Dendritic cell treated with granulocyte-macrophage colony-stimulating factor and Interleukin-4, amounts not matched to agents 40 ng/mL and 50 ng/mL, for 4 days (primary cell): ENCODE measurements at regions not wholly inside any gene's neighbourhood (a gene's known extent, or its start where the extent isn't known, plus 50 kb on each side); places are given as distances from the start of the nearest gene placed in this dataset.

Experiments
- H3K27ac Mint-ChIP-seq: one replicate; pipeline ENCODE4 v1.8.0; 2022; ENCODE audit warnings: mild to moderate bottlenecking, mixed read lengths
- H3K27me3 Mint-ChIP-seq: one replicate; pipeline ENCODE4 v1.8.0; 2022; ENCODE audit warnings: mild to moderate bottlenecking, mixed read lengths
- H3K36me3 Mint-ChIP-seq: one replicate; pipeline ENCODE4 v1.8.0; 2022; ENCODE audit warnings: low read depth, mixed read lengths
- H3K4me1 Mint-ChIP-seq: one replicate; pipeline ENCODE4 v1.8.0; 2022; ENCODE audit warnings: low read depth, mixed read lengths
- H3K4me3 Mint-ChIP-seq: one replicate; pipeline ENCODE4 v1.8.0; 2022; ENCODE audit warnings: mild to moderate bottlenecking, moderate library complexity, mixed read lengths
- H3K9me3 Mint-ChIP-seq: one replicate; pipeline ENCODE4 v1.8.0; 2022; ENCODE audit warnings: mixed read lengths
- intact Hi-C: fragments of 100-400 bp; cut with micrococcal nuclease; formaldehyde crosslinking; loops from one replicate; pipeline ENCODE4 v1.15.0; 2022

GRCh38 chr11:95296621-95297025 lies 65.6 kb upstream of the SESN3 start:
- Mint-ChIP-seq H3K4me3 (no peak overlapping the region), H3K27ac (no peak overlapping the region), H3K27me3 (peaks cover 6% of the 10 kb centered on the region), H3K9me3 (no peaks in the 10 kb centered on the region), H3K4me1 (peaks cover 33% of the 10 kb centered on the region), H3K36me3 (no peaks in the 10 kb centered on the region)
- intact Hi-C loops: loop anchor here (10.0 kb wide), 1 partner anchor 62 kb away; the partner anchor contains the start of gene SESN3

DNA sequence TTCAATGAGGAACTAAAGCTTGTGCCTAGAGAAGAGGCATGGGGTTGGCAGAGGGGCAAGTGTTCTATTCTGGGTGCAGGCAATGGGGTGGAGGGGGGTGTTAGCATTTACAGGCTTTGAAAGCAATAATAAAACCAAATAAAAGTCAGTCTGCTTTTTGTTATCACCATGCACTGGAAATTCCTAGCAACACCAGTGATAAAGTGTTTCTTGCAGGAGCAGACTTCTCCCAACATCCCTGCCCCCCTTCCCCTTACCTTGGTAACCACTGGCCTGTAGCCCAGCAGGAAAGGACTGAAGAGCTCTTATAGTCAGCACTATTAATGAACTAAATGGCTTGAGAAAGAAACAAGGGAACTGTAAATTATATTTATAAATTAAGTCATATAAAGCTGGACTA lies 65.2 kb upstream of the SESN3 start:
- H3K4me1 Mint-ChIP-seq: peaks cover 33% of the 10 kb centered on the region
- no peaks in the 10 kb centered on the region for H3K9me3 Mint-ChIP-seq
- no peaks in the 10 kb centered on the region for H3K36me3 Mint-ChIP-seq
- H3K27me3 Mint-ChIP-seq: peaks cover 6% of the 10 kb centered on the region
- H3K4me3 Mint-ChIP-seq: no peak overlapping the region
- H3K27ac Mint-ChIP-seq: no peak overlapping the region
- intact Hi-C loops: loop anchor here (10.0 kb wide), 1 partner anchor 61 kb away; the partner anchor contains the start of gene SESN3

- intact Hi-C loops: loop anchor here (10.0 kb wide), 1 partner anchor 61 kb away; the partner anchor contains the start of gene SESN3
- H3K27me3 Mint-ChIP-seq: peaks cover 6% of the 10 kb centered on the region
- H3K4me1 Mint-ChIP-seq: peaks cover 33% of the 10 kb centered on the region
- H3K36me3 Mint-ChIP-seq: no peaks in the 10 kb centered on the region
- H3K9me3 Mint-ChIP-seq: no peaks in the 10 kb centered on the region
- no peak overlapping the region for H3K27ac Mint-ChIP-seq
- no peak overlapping the region for H3K4me3 Mint-ChIP-seq
Observed at GRCh38 chr11:95295382-95296149, 64.6 kb upstream of the SESN3 start.

- Mint-ChIP-seq H3K9me3 (no peaks in the 10 kb centered on the region), H3K4me1 (peaks cover 33% of the 10 kb centered on the region), H3K27me3 (peaks cover 6% of the 10 kb centered on the region), H3K4me3 (no peak overlapping the region), H3K36me3 (no peaks in the 10 kb centered on the region), H3K27ac (no peak overlapping the region)
- intact Hi-C loops: loop anchor here (10.0 kb wide), 1 partner anchor 60 kb away; the partner anchor contains the start of gene SESN3
Observed at GRCh38 chr11:95294701-95295100, 63.7 kb upstream of the SESN3 start.

- intact Hi-C loops: loop anchor here (10.0 kb wide), 1 partner anchor 58 kb away; the partner anchor contains the start of gene SESN3
- peaks cover 33% of the 10 kb centered on the region for H3K4me1 Mint-ChIP-seq
Observed at GRCh38 chr11:95293116-95293515, 62.1 kb upstream of the SESN3 start.

GRCh38 chr11:95291946-95292345 lies 60.9 kb upstream of the SESN3 start:
- H3K9me3 Mint-ChIP-seq: no peaks in the 10 kb centered on the region
- no peaks in the 10 kb centered on the region for H3K27me3 Mint-ChIP-seq
- intact Hi-C loops: loop anchor here (10.0 kb wide), 1 partner anchor 57 kb away; the partner anchor contains the start of gene SESN3
- no peaks in the 10 kb centered on the region for H3K36me3 Mint-ChIP-seq
- H3K27ac Mint-ChIP-seq: no peak overlapping the region
- no peak overlapping the region for H3K4me3 Mint-ChIP-seq
- H3K4me1 Mint-ChIP-seq: peaks cover 24% of the 10 kb centered on the region

More at GRCh38 chr11:95293116-95293515, 62.1 kb upstream of the SESN3 start:
- Mint-ChIP-seq H3K36me3 (no peaks in the 10 kb centered on the region), H3K9me3 (no peaks in the 10 kb centered on the region), H3K4me3 (no peak overlapping the region), H3K27me3 (peaks cover 3% of the 10 kb centered on the region), H3K27ac (no peak overlapping the region)

DNA sequence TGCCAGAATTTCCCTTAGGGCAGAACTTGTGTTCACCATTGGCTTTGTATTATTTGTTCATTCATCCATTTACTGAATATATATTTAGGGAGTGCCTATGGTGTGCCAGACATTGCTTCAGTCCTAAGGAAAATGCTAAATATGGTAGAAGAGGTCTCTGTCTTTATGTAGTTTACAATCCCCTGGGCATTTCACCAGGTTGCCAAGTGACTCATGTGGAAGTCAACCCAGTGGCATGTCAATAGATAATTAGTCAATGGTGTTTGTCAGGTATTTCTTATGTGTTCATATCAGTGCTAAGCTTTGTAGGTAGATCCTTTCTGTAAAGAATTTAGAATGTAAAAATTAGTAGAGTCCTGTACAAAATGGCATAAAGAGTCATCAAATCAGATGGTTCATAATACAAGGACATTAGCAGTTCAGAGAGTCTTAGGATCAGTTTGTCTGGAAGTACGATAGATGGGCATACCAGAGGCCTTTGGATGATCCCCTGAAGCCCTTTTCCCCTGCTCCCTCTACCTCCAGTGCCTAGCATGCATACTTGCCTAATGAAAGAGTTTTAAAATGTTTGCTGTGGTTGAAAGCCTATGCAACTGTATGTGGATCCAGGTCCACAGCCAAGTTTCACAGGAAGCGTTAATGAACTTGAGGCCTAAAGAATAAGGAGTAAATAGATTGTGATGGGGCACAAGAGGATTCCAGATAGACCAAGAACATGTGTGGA lies 58.5 kb upstream of the SESN3 start:
- no peak overlapping the region for H3K4me3 Mint-ChIP-seq
- H3K4me1 Mint-ChIP-seq: peaks cover 2% of the 10 kb centered on the region
- no peaks in the 10 kb centered on the region for H3K9me3 Mint-ChIP-seq
- no peaks in the 10 kb centered on the region for H3K36me3 Mint-ChIP-seq
- H3K27me3 Mint-ChIP-seq: no peaks in the 10 kb centered on the region
- intact Hi-C loops: loop anchor here (10.0 kb wide), 1 partner anchor 55 kb away; the partner anchor contains the start of gene SESN3
- H3K27ac Mint-ChIP-seq: no peak overlapping the region

GRCh38 chr11:95284057-95285052 lies 53.4 kb upstream of the SESN3 start:
- Mint-ChIP-seq H3K4me3 (no peak overlapping the region), H3K27me3 (no peaks in the 10 kb centered on the region), H3K4me1 (peaks cover 43% of the 10 kb centered on the region), H3K9me3 (no peaks in the 10 kb centered on the region), H3K27ac (no peak overlapping the region), H3K36me3 (no peaks in the 10 kb centered on the region)
- intact Hi-C loops: no loop called here

DNA sequence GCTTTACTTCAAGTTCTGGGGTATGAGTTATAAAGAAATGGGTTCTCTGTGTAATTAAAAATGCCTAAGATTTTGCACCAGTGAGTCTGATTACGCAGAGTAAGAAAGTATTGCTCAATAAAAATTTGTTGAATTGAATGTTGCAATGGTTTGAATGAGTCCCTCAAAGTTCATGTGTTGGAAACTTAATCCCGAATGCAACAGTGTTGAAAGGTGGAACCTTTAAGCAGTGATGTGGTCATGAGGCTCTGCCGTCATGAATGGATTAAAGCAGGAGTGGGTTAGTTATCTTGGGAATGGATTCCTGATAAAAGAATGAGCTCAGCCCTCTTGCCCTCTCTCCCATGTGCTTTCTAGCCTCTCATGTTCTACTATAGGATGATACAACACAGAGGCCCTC lies 52.6 kb upstream of the SESN3 start:
- Mint-ChIP-seq H3K4me3 (no peak overlapping the region), H3K9me3 (no peaks in the 10 kb centered on the region), H3K27ac (no peak overlapping the region), H3K4me1 (peaks cover 43% of the 10 kb centered on the region), H3K36me3 (no peaks in the 10 kb centered on the region), H3K27me3 (no peaks in the 10 kb centered on the region)
- intact Hi-C loops: no loop called here

DNA sequence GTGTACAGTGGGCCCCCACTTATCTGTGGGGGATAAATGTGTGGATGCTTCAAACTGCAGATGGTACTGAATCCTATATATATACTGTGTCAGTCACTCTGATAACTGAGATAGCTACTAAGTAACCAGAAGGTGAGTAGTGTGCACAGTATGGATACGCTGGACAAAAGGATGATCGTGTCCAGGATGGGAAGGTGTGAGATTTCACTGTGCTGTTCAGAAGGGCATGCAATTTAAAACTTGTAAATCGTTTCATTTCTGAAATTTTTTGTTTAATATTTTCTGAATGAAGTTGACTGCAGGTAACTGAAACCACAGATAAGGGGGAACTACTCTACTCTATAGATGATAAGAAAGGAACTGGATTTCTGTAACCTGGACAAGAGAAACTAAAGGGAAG lies 52.1 kb upstream of the SESN3 start:
- H3K4me1 Mint-ChIP-seq: peaks cover 43% of the 10 kb centered on the region
- H3K27me3 Mint-ChIP-seq: no peaks in the 10 kb centered on the region
- intact Hi-C loops: no loop called here

DNA sequence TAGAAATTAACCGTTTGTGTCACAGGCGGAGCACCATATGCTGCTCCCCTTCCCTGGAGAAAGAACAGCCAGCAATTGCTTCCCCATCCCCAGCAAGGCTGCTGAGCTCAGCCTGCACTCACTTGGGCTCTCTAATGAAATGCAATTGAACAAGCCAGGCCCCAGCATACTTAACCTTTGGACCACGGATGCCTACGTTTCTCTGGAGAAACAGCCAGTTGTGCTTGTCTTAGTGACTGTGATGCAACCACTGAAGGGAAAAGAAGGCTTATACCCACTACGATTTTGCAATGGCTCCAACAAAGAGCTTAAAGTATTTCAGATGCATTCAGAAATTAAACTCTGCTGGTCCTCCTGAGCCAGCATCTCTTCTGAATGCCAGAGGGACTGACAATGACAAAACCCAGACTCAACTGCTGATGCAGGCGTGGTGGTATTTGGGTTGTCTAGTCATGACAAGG lies 51.3 kb upstream of the SESN3 start:
- H3K27ac Mint-ChIP-seq: no peak overlapping the region
- H3K27me3 Mint-ChIP-seq: no peaks in the 10 kb centered on the region
- peaks cover 43% of the 10 kb centered on the region for H3K4me1 Mint-ChIP-seq
- H3K9me3 Mint-ChIP-seq: no peaks in the 10 kb centered on the region
- no peaks in the 10 kb centered on the region for H3K36me3 Mint-ChIP-seq
- intact Hi-C loops: no loop called here
- no peak overlapping the region for H3K4me3 Mint-ChIP-seq

More for the DNA sequence above, 52.1 kb upstream of the SESN3 start:
- no peaks in the 10 kb centered on the region for H3K9me3 Mint-ChIP-seq
- H3K36me3 Mint-ChIP-seq: no peaks in the 10 kb centered on the region
- no peak overlapping the region for H3K27ac Mint-ChIP-seq
- H3K4me3 Mint-ChIP-seq: no peak overlapping the region
